GM13977 (cell line): ENCODE measurements at regions not wholly inside any gene's neighbourhood (a gene's known extent, or its start where the extent isn't known, plus 50 kb on each side); places are given as distances from the start of the nearest gene placed in this dataset.

Experiments
- DNase-seq: peaks from one replicate; pipeline ENCODE4 v3.0.0; 2012; ENCODE audit warnings: low spot score
- in situ Hi-C: fragments of 300-500 bp; cut with MboI; formaldehyde crosslinking; loops from one replicate; pipeline ENCODE4 v1.12.0; 2022; ENCODE audit warnings: low sequenced_read_pairs, low pct_unique_long_range_greater_than_20kb, mixed read lengths, inconsistent platforms; ENCODE audit not compliant: unreplicated experiment
- TF ChIP-seq, protein P1 (sequence below): IDR thresholded peaks from 2 replicates; pipeline ENCODE4 v1.5.1; 2012; ENCODE audit warnings: mild to moderate bottlenecking, control low read depth; ENCODE audit not compliant: insufficient read depth; ENCODE audit errors: extremely low read depth, missing control alignments

DNA sequence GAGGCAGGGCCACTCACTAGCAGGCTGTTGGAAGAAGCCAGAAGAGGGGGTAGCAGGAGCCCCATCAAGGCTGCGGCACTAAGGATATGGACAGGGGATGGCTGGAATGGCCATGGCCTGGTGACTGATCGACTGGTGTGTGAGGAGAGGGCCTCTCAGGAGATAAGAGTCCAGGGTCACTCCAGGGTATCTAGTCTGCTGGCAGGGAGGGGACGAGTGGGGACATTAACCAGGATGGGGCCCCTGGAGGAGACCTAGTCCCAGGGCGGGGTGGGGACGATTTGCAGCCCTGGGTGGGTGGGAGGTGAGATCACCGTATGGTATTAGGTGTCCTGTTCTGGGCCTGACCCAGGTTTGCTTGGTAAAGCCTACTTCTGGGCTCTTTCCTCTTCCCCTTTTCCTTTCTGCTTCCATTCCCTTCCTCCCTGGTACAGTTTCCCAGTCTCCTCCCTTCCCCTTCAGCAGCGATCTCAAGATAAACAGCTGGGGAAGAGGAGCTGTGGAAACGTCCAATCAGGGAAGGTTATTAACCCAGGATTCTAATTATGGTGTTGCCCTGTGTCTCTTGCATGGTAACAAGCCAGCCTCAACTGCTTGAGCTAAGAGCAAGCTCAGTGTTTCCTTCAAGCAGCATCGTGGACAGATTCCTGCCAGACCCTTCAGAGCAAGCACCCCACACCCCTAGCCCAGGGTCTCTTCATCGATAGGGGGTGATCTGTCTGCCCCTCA is 233.2 kb downstream of the RPS24 start:
- in situ Hi-C loops, result no loop called here
- no peak for DNase-seq
- TF ChIP-seq, protein P1, sequence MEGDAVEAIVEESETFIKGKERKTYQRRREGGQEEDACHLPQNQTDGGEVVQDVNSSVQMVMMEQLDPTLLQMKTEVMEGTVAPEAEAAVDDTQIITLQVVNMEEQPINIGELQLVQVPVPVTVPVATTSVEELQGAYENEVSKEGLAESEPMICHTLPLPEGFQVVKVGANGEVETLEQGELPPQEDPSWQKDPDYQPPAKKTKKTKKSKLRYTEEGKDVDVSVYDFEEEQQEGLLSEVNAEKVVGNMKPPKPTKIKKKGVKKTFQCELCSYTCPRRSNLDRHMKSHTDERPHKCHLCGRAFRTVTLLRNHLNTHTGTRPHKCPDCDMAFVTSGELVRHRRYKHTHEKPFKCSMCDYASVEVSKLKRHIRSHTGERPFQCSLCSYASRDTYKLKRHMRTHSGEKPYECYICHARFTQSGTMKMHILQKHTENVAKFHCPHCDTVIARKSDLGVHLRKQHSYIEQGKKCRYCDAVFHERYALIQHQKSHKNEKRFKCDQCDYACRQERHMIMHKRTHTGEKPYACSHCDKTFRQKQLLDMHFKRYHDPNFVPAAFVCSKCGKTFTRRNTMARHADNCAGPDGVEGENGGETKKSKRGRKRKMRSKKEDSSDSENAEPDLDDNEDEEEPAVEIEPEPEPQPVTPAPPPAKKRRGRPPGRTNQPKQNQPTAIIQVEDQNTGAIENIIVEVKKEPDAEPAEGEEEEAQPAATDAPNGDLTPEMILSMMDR, result no peak

GRCh38 chr10:78267598-78267997 is 233.9 kb downstream of the RPS24 start:
- TF ChIP-seq, protein P1, result no peak
- DNase-seq, result no peak
- in situ Hi-C loops, result no loop called here

DNA sequence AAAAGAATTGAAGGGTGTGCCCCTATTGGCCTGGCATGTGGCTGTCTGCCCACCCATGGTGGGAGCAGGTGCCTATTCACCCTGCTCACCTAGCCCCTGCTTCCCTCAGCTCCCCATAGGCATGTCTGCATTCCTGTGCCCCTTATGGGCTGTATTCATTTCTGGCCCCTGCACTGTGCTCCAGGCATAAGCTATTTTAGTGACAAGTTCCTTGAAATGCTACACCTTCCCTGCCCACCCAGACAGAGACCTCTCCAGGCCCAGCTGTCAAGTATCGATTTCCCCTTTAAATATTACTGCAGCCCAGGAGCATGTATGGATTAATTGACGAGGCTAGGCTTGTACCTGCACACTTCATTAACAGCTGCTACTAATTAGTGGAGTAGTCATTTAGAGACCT is 235.4 kb downstream of the RPS24 start:
- no peak for DNase-seq
- TF ChIP-seq, protein P1, result no peak
- in situ Hi-C loops, result no loop called here

DNA sequence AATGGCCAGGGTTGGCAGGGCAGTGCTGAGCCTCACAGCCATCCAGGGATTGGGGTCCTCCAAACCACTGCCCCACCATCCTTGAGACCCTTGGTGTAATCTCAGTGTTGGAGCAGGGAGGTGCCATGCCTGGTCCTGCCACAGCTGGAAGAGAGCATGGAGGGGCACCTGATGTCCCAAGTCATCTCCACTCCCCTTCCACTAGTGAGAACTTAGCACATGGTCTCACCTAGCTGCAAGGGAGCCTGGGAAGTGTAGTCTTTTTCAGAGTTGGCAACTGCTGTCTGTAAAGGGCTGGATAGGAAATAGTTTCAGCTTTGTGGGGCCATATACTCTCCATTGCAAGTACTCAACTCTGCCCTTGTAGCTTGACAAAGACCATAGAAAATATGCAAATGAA is 238.7 kb downstream of the RPS24 start:
- TF ChIP-seq, protein P1, result no peak
- no peak for DNase-seq
- in situ Hi-C loops, result no loop called here

- in situ Hi-C loops, result no loop called here
- TF ChIP-seq, protein P1, result no peak
- DNase-seq, result no peak
These were observed 240.8 kb downstream of the RPS24 start for GRCh38 chr10:78274491-78274890.

DNA sequence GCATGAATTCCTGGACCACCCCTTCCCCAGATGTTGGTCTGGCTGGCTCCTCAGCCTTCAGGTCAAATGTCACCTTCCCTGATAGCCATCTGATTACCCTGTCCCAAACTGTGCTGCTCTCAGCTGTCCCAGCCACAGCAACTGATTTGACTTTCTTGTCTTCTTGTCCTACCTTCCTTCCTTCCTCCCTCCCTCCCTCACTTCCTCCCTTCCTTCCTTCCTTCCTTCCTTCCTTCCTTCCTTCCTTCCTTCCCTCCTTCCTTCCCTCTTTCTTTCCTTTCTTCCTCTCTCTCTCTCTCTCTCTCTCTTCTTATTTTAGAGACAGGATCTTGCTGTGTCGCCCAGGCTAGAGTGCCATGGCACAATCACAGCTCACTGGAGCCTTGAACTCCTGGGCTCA is 242.5 kb downstream of the RPS24 start:
- in situ Hi-C loops, result no loop called here
- DNase-seq, result no peak

More for the DNA sequence above, 242.5 kb downstream of the RPS24 start:
- TF ChIP-seq, protein P1, result no peak
